ENCODE measurements at regions not wholly inside any gene's neighbourhood (a gene's known extent, or its start where the extent isn't known, plus 50 kb on each side); places are given as distances from the start of the nearest gene placed in this dataset.
"Not testable (repeated sequence)": the region's sequence is repeated elsewhere in the genome, so short reads cannot be mapped to it uniquely, and the experiment has no call there.

DNA sequence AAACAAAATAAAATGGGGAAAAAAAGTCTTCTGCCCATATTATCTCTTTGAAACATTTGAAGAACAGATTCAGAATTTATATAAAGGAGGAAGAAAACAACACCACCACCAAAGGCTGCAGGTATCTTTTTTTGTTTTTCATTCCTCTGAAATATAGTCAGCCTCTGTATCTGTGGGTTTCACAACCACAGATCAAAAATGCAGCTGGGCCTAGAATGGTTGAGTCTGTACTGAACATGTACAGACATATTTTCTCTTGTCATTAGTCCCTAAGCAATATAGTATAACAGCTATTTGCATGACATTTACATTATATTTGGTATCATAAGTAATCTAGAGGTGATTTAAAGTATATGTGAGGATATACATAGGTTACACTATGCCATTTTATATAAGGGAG lies 559.7 kb upstream of the LRRN3 start:
- H3K27ac ChIP-seq (ENCODE audit: low read length), result no peak overlapping the region
- no peaks in the 10 kb centered on the region for H3K36me3 ChIP-seq (ENCODE audit: control insufficient read depth in 1 of 2, insufficient read depth in 2 of 2, low read length in 2 of 2)
- H3K27me3 ChIP-seq (ENCODE audit: low read depth, low read length), result no peaks in the 10 kb centered on the region
- no peaks in the 10 kb centered on the region for H3K9me3 ChIP-seq (ENCODE audit: control insufficient read depth in 1 of 2, low read length in 2 of 2)
- peaks cover 0 to 7% of the 10 kb centered on the region in 2 donors for H3K4me1 ChIP-seq (ENCODE audit: control insufficient read depth in 1 of 2, insufficient read depth in 2 of 2, low read length in 2 of 2)
- H3K4me3 ChIP-seq (ENCODE audit: low read depth in 1 of 2, low read length in 2 of 2), result no peak overlapping the region

GRCh38 chr7:110534241-110534931 lies 556.5 kb upstream of the LRRN3 start:
- H3K27ac ChIP-seq (ENCODE audit: low read length), result no peak overlapping the region
- H3K27me3 ChIP-seq (ENCODE audit: low read depth, low read length), result no peaks in the 10 kb centered on the region
- H3K9me3 ChIP-seq (ENCODE audit: control insufficient read depth in 1 of 2, low read length in 2 of 2), result no peaks in the 10 kb centered on the region
- H3K4me1 ChIP-seq (ENCODE audit: control insufficient read depth in 1 of 2, insufficient read depth in 2 of 2, low read length in 2 of 2), result peaks cover 0 to 7% of the 10 kb centered on the region in 2 donors
- H3K4me3 ChIP-seq (ENCODE audit: low read depth in 1 of 2, low read length in 2 of 2), result no peak overlapping the region
- no peaks in the 10 kb centered on the region for H3K36me3 ChIP-seq (ENCODE audit: control insufficient read depth in 1 of 2, insufficient read depth in 2 of 2, low read length in 2 of 2)

DNA sequence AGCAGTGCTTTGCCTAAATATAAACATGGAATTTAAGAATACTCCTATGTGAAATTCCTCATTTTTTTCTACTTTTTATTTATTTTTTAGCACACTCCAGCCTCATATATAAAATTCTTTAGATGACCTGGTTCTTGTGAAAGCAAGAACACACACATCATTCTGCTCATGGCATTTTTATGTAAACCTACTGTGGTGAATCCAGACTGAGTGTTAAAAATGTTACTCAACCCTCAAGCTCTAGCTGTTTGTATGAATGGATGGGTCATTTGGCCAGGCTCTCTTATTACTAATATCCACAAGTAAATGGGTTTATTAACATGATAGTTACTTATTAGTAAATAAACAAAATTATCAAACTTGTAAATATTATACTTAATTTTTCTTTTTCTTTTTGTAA lies 551.7 kb upstream of the LRRN3 start:
- H3K9me3 ChIP-seq (ENCODE audit: control insufficient read depth in 1 of 2, low read length in 2 of 2), result no peaks in the 10 kb centered on the region
- no peaks in the 10 kb centered on the region for H3K27me3 ChIP-seq (ENCODE audit: low read depth, low read length)
- peaks cover 0 to 6% of the 10 kb centered on the region in 2 donors for H3K4me1 ChIP-seq (ENCODE audit: control insufficient read depth in 1 of 2, insufficient read depth in 2 of 2, low read length in 2 of 2)
- no peak overlapping the region for H3K4me3 ChIP-seq (ENCODE audit: low read depth in 1 of 2, low read length in 2 of 2)
- H3K36me3 ChIP-seq (ENCODE audit: control insufficient read depth in 1 of 2, insufficient read depth in 2 of 2, low read length in 2 of 2), result no peaks in the 10 kb centered on the region
- no peak overlapping the region for H3K27ac ChIP-seq (ENCODE audit: low read length)

DNA sequence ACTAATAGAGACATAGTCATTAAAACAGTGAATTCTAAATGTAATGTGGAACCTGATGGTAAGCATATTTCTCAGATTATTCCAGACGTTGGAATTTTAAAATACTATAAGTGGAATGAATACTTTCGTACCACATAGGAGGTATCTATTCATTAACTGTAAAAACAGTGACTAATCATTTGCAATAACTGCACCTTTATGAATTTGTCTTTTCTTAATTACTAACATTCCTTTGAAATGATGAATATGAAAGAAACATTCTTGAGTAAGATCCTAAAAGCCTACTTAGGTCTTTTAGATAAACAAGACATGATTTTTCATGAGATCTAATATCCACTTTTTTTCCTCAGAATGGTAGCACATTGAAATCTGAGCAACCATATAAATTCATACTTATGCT lies 549.0 kb upstream of the LRRN3 start:
- Histone ChIP-seq H3K27me3 (ENCODE audit: low read depth, low read length) (no peaks in the 10 kb centered on the region), H3K4me1 (ENCODE audit: control insufficient read depth in 1 of 2, insufficient read depth in 2 of 2, low read length in 2 of 2) (no peaks in the 10 kb centered on the region), H3K9me3 (ENCODE audit: control insufficient read depth in 1 of 2, low read length in 2 of 2) (no peaks in the 10 kb centered on the region), H3K4me3 (ENCODE audit: low read depth in 1 of 2, low read length in 2 of 2) (no peak overlapping the region), H3K36me3 (ENCODE audit: control insufficient read depth in 1 of 2, insufficient read depth in 2 of 2, low read length in 2 of 2) (no peaks in the 10 kb centered on the region), H3K27ac (ENCODE audit: low read length) (no peak overlapping the region)

DNA sequence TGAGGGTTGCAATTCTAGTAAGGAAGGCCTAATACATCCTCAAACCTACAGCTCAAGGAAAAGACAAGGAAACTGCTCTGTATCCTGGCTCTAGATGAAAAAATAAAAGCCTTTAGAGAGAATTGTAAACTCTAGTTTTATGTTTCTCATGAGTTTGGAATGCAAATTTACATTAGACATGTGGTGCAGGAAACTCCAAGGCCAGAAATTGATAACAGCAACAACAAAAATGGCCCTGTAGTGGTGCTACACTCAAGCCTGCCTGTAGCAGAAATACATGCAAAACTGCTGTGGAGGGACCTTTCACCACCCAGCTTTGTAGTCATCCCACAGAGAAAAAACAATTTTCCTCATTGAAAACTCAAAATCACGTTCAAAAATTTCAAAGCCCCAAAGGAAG lies 546.7 kb upstream of the LRRN3 start:
- Histone ChIP-seq H3K9me3 (ENCODE audit: control insufficient read depth in 1 of 2, low read length in 2 of 2) (no peaks in the 10 kb centered on the region), H3K4me1 (ENCODE audit: control insufficient read depth in 1 of 2, insufficient read depth in 2 of 2, low read length in 2 of 2) (no peaks in the 10 kb centered on the region), H3K27me3 (ENCODE audit: low read depth, low read length) (no peaks in the 10 kb centered on the region), H3K4me3 (ENCODE audit: low read depth in 1 of 2, low read length in 2 of 2) (no peak overlapping the region), H3K36me3 (ENCODE audit: control insufficient read depth in 1 of 2, insufficient read depth in 2 of 2, low read length in 2 of 2) (no peaks in the 10 kb centered on the region), H3K27ac (ENCODE audit: low read length) (no peak overlapping the region)

DNA sequence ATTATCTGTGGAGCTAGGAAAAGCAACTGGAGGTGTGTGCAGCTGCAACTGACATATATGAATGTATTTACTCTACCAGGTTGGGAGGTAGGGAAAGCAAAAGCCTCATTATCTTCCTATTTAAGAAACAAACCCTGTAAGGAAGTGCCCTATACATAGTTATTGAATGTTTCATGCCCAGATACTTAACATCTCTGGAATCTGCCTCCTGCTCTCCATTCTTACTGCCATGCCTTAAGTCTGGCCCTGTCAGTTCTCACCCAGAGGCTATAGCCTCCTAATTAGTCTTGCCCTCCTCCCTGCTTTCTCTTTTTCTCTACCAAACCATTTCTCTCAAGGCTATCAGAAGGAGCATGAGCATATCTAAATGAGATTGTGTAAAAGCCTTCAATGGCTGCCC lies 542.6 kb upstream of the LRRN3 start:
- Histone ChIP-seq H3K4me1 (ENCODE audit: control insufficient read depth in 1 of 2, insufficient read depth in 2 of 2, low read length in 2 of 2) (no peaks in the 10 kb centered on the region), H3K4me3 (ENCODE audit: low read depth in 1 of 2, low read length in 2 of 2) (no peak overlapping the region), H3K27ac (ENCODE audit: low read length) (no peak overlapping the region), H3K36me3 (ENCODE audit: control insufficient read depth in 1 of 2, insufficient read depth in 2 of 2, low read length in 2 of 2) (no peaks in the 10 kb centered on the region), H3K9me3 (ENCODE audit: control insufficient read depth in 1 of 2, low read length in 2 of 2) (peaks cover 5 to 15% of the 10 kb centered on the region in 2 donors), H3K27me3 (ENCODE audit: low read depth, low read length) (no peaks in the 10 kb centered on the region)

DNA sequence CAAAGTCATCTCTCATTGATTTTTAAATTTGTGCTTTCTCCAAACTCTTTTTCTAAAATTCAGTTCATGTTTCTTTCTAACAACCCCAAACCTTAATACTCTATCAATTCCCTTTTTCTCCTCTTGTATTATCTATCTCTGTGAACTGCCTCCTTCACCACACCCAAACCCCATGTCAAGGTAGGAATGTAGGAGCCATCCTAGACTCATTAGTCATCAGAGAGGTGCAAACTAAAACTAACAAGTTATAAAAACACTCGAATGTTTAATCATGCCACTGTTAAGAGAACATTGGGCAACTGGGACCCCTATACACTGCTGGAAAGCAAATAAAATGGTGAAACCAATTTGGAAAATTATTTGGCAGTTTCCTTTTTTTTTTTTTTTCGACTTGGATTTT lies 533.8 kb upstream of the LRRN3 start:
- no peak overlapping the region for H3K27ac ChIP-seq (ENCODE audit: low read length)
- H3K27me3 ChIP-seq (ENCODE audit: low read depth, low read length), result no peaks in the 10 kb centered on the region
- no peaks in the 10 kb centered on the region for H3K4me1 ChIP-seq (ENCODE audit: control insufficient read depth in 1 of 2, insufficient read depth in 2 of 2, low read length in 2 of 2)
- no peak overlapping the region for H3K4me3 ChIP-seq (ENCODE audit: low read depth in 1 of 2, low read length in 2 of 2)
- H3K9me3 ChIP-seq (ENCODE audit: control insufficient read depth in 1 of 2, low read length in 2 of 2), result peaks cover 0 to 6% of the 10 kb centered on the region in 2 donors
- H3K36me3 ChIP-seq (ENCODE audit: control insufficient read depth in 1 of 2, insufficient read depth in 2 of 2, low read length in 2 of 2), result no peaks in the 10 kb centered on the region

DNA sequence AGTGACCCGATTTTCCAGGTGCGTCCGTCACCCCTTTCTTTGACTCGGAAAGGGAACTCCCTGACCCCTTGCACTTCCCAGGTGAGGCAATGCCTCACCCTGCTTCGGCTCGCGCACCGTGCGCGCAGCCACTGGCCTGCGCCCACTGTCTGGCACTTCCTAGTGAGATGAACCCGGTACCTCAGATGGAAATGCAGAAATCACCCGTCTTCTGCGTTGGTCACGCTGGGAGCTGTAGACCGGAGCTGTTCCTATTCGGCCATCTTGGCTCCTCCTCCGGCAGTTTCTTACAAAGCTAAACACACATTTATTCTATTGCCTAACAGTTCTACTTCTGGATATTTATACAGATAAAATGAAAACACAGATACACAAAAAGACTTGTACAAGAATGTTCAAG lies 527.6 kb upstream of the LRRN3 start:
- H3K27ac ChIP-seq (ENCODE audit: low read length); H3K4me1 ChIP-seq (ENCODE audit: control insufficient read depth in 1 of 2, insufficient read depth in 2 of 2, low read length in 2 of 2); H3K9me3 ChIP-seq (ENCODE audit: control insufficient read depth in 1 of 2, low read length in 2 of 2); H3K4me3 ChIP-seq (ENCODE audit: low read depth in 1 of 2, low read length in 2 of 2); H3K27me3 ChIP-seq (ENCODE audit: low read depth, low read length); H3K36me3 ChIP-seq (ENCODE audit: control insufficient read depth in 1 of 2, insufficient read depth in 2 of 2, low read length in 2 of 2): not testable (repeated sequence)

DNA sequence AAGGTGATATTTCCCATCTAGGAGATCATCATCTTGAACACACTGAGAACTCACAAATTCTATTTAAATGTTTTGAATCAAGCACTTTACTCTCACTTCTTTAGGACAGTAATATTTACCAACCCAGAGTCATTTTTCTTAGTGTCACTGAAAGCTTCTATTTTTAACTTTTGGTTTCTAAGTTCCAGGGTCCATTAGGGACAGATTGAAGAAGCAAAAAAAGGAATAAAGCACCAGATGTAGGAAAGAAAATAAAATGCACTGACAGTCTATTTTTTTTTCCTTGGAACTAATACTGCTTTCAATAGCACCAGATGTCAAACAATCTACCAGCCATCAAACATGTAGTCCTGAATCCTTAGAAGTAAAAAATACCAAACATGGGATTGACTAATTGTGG lies 526.7 kb upstream of the LRRN3 start:
- Histone ChIP-seq H3K27me3 (ENCODE audit: low read depth, low read length) (no peaks in the 10 kb centered on the region), H3K36me3 (ENCODE audit: control insufficient read depth in 1 of 2, insufficient read depth in 2 of 2, low read length in 2 of 2) (no peaks in the 10 kb centered on the region), H3K27ac (ENCODE audit: low read length) (no peak overlapping the region), H3K4me3 (ENCODE audit: low read depth in 1 of 2, low read length in 2 of 2) (no peak overlapping the region), H3K9me3 (ENCODE audit: control insufficient read depth in 1 of 2, low read length in 2 of 2) (no peaks in the 10 kb centered on the region), H3K4me1 (ENCODE audit: control insufficient read depth in 1 of 2, insufficient read depth in 2 of 2, low read length in 2 of 2) (no peaks in the 10 kb centered on the region)

DNA sequence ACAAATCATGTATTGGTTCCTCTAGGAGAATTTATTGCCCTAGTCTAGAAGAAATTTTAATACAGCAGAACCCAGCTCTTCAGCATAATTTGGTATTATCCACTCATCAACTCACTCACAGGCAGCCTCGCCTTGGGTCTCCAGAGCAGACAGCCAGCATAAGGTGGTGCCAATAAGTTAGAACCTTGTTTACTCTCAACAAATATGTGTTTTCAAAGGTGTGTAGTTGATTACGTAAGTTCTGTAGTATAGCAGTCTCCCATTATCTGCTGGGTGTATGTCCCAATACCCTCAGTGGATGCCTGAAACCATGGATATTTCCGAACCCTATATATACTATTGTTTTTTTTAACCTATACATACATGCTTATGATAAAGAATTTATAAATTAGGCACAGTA lies 522.5 kb upstream of the LRRN3 start:
- no peaks in the 10 kb centered on the region for H3K27me3 ChIP-seq (ENCODE audit: low read depth, low read length)
- no peaks in the 10 kb centered on the region for H3K4me1 ChIP-seq (ENCODE audit: control insufficient read depth in 1 of 2, insufficient read depth in 2 of 2, low read length in 2 of 2)
- no peak overlapping the region for H3K27ac ChIP-seq (ENCODE audit: low read length)
- H3K36me3 ChIP-seq (ENCODE audit: control insufficient read depth in 1 of 2, insufficient read depth in 2 of 2, low read length in 2 of 2), result no peaks in the 10 kb centered on the region
- no peak overlapping the region for H3K4me3 ChIP-seq (ENCODE audit: low read depth in 1 of 2, low read length in 2 of 2)
- no peaks in the 10 kb centered on the region for H3K9me3 ChIP-seq (ENCODE audit: control insufficient read depth in 1 of 2, low read length in 2 of 2)

GRCh38 chr7:110568932-110569331 lies 522.0 kb upstream of the LRRN3 start:
- no peaks in the 10 kb centered on the region for H3K9me3 ChIP-seq (ENCODE audit: control insufficient read depth in 1 of 2, low read length in 2 of 2)

DNA sequence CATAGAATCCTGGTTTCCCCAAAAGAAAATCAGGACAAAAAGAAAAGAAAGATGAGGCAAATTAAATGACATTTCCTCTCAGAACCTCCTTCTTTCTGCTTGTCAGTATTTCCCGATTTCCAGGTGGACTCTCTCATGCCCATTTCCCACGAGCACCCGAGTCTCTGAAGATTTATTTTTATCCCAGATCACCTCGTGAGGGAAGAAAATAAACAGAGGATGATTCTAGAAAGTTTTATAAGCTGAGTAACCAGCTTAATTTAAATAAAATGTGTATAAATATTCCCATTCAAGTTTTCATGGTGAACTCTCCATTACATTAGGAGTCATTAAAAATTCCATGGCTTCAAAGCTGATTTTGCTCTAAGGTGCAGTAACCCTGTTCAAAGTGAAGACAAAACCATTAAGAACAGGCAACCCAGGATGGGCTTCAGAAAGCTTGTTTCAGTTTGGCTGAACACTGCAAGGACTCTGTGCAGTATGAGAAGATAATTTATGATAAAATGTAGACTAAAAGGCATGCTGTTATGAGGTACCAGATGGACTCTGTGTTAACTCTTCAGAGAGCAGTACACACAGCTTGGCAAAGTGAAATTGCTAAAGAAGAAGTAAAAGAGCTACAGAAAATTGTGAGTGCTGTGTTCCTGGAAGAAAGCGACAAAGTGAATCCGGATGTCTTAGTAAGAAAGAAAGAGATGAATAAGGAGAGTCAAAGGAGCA lies 521.3 kb upstream of the LRRN3 start:
- H3K27ac ChIP-seq (ENCODE audit: low read length), result no peak overlapping the region
- H3K27me3 ChIP-seq (ENCODE audit: low read depth, low read length), result no peaks in the 10 kb centered on the region
- no peak overlapping the region for H3K4me3 ChIP-seq (ENCODE audit: low read depth in 1 of 2, low read length in 2 of 2)
- no peaks in the 10 kb centered on the region for H3K36me3 ChIP-seq (ENCODE audit: control insufficient read depth in 1 of 2, insufficient read depth in 2 of 2, low read length in 2 of 2)
- no peaks in the 10 kb centered on the region for H3K4me1 ChIP-seq (ENCODE audit: control insufficient read depth in 1 of 2, insufficient read depth in 2 of 2, low read length in 2 of 2)
- H3K9me3 ChIP-seq (ENCODE audit: control insufficient read depth in 1 of 2, low read length in 2 of 2), result no peaks in the 10 kb centered on the region

More at GRCh38 chr7:110568932-110569331, 522.0 kb upstream of the LRRN3 start:
- no peak overlapping the region for H3K4me3 ChIP-seq (ENCODE audit: low read depth in 1 of 2, low read length in 2 of 2)
- no peaks in the 10 kb centered on the region for H3K4me1 ChIP-seq (ENCODE audit: control insufficient read depth in 1 of 2, insufficient read depth in 2 of 2, low read length in 2 of 2)
- no peak overlapping the region for H3K27ac ChIP-seq (ENCODE audit: low read length)
- no peaks in the 10 kb centered on the region for H3K27me3 ChIP-seq (ENCODE audit: low read depth, low read length)
- no peaks in the 10 kb centered on the region for H3K36me3 ChIP-seq (ENCODE audit: control insufficient read depth in 1 of 2, insufficient read depth in 2 of 2, low read length in 2 of 2)

Measured in muscle layer of duodenum (tissue), 2 donors.